ENCODE measurements at regions not wholly inside any gene's neighbourhood (a gene's known extent, or its start where the extent isn't known, plus 50 kb on each side); places are given as distances from the start of the nearest gene placed in this dataset.

GRCh38 chr15:31752905-31753304 lies 277.4 kb upstream of the CHRNA7 start:
- no peak for DNase-seq (ENCODE audit: low read depth in 3 of 3)

- no peak for DNase-seq (ENCODE audit: low read depth in 3 of 3)
Measured at GRCh38 chr15:31758126-31758525, 272.2 kb upstream of the CHRNA7 start.

- no peak for DNase-seq (ENCODE audit: low read depth in 3 of 3)
Measured at GRCh38 chr15:31768055-31768454, 262.3 kb upstream of the CHRNA7 start.

DNA sequence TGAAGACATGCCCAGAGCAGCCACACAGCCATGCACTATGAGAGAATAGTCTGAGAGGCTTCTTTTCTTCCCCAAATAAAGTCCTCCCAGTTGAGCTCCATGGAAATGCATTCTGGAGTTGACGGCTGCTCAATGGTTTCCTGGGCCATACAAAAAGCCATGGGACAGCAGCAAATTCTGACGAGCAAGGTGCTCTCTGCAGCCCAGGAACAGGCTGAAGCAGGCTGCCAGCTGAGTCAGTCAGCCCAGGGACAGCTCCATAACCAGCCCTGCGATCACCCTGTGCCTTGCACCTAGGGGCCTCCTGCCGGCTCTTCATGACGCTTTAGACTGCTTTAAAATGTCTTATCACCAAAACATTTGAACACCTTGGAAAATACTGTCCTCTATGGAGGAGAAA lies 256.3 kb upstream of the CHRNA7 start:
- DNase-seq (ENCODE audit: low read depth in 3 of 3): no peak

DNA sequence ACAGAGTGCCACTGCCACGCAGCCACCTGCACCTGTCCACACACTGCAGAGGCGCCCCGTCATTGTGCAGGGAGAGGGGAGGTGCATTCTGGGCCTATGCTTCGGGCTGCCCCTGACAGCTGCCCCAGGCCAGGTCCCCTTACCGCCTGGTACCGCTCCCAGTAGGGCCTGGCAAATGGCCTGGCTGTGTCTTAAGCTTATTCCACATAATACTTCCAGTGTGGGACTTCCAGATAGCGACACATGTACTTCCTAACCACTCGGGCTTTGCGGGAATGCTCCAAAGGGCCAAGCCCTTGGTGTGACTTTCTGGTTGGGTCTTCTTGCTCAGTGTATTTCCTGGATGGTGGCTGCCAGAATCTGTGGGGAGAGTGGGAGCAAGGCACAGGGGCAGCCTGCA lies 254.3 kb upstream of the CHRNA7 start:
- no peak for DNase-seq (ENCODE audit: low read depth in 3 of 3)

DNA sequence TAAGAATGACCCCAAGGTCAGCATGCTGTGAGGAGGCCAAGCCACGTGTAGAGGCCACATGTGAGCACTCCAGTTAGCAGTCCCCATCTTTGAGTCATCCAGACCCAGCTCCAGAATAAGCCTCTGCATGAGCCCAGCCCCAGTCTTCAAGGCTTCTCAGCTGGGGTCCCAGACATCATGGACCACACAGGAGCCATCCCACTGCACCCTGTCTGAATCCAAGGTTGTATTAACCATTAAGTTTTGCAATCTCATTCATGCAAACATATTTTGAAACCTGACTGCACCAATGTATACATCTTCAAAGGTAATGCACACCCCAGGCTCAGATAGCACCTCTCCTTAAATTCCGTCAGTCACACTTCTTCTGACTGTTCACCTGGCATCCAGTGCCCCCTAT lies 249.1 kb upstream of the CHRNA7 start:
- DNase-seq (ENCODE audit: low read depth in 3 of 3): no peak

GRCh38 chr15:31782016-31782783 lies 248.1 kb upstream of the CHRNA7 start:
- no peak for DNase-seq (ENCODE audit: low read depth in 3 of 3)

DNA sequence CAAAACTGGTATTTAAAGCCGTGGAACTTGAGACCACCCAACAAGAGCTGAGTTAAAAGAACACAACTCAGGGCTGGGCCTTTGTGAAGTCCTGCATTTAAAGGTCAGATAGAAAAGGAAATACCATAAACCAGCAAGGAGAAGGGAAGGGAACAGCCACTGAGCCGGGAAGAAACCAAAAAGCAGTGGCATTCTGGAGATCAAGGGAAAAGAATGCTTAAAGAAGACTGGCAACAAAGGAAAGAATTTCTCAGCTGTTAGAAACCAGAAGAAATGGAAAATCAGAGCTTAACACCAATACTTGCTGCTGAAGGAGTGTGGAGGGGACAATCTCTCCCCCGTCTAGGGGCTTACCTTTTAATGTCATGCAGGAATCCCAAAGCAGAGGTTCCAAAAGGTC lies 247.4 kb upstream of the CHRNA7 start:
- no peak for DNase-seq (ENCODE audit: low read depth in 3 of 3)

GRCh38 chr15:31786360-31786759 lies 244.0 kb upstream of the CHRNA7 start:
- no peak for DNase-seq (ENCODE audit: low read depth in 3 of 3)

GRCh38 chr15:31788104-31788503 lies 242.2 kb upstream of the CHRNA7 start:
- no peak for DNase-seq (ENCODE audit: low read depth in 3 of 3)

DNA sequence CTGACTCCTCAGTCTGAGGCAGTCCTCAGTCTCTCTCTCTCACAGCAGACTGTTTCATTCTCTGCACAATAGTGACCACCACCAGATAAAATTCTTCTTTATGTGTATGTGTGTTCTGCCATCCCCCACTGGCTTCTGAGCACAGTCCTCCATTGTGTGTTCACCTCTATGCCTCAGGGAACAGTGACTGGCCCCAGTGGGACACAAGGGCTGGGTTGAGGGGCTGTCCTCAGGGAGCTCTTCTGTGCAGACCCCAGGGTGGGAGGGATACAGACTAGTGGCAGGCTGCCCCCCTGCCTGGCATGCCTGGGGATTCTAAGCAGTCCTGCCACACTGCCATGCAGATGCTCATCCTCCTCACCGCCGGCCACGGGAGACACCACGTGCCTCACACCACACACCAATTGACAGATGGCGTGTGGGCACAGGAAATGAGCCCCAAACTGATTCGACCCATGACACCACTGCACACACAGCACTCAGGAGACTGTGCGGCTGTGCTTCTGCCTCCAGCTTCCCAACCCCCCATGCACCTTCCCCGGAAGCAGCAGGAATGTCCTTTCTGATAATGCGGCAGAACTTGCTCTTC lies 237.6 kb upstream of the CHRNA7 start:
- DNase-seq (ENCODE audit: low read depth in 3 of 3): no peak

- no peak for DNase-seq (ENCODE audit: low read depth in 3 of 3)
Measured at GRCh38 chr15:31799319-31799714, 231.0 kb upstream of the CHRNA7 start.

- no peak for DNase-seq (ENCODE audit: low read depth in 3 of 3)
Measured at GRCh38 chr15:31799715-31800321, 230.5 kb upstream of the CHRNA7 start.

DNA sequence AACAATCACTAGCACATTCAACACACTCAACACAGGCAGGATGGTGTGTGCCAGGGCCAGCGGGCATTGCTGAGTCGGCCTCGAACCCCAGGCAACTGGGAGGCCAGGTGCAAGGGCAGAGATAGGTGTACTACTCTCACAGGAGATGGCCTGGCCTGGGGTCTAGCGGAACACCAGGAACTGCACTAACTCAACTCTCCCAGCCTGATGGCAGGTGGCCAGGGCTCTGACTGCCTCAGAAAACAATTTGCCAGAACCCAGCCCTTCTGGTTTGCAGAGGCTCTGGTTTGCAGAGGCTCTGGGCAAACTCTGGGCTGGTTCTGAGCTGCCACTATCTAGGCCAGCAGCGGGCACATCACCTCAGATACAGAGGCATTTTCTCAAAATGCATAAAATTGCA lies 229.2 kb upstream of the CHRNA7 start:
- no peak for DNase-seq (ENCODE audit: low read depth in 3 of 3)

- no peak for DNase-seq (ENCODE audit: low read depth in 3 of 3)
Measured at GRCh38 chr15:31802761-31803160, 227.6 kb upstream of the CHRNA7 start.

GRCh38 chr15:31803388-31803884 lies 226.9 kb upstream of the CHRNA7 start:
- no peak for DNase-seq (ENCODE audit: low read depth in 3 of 3)

DNA sequence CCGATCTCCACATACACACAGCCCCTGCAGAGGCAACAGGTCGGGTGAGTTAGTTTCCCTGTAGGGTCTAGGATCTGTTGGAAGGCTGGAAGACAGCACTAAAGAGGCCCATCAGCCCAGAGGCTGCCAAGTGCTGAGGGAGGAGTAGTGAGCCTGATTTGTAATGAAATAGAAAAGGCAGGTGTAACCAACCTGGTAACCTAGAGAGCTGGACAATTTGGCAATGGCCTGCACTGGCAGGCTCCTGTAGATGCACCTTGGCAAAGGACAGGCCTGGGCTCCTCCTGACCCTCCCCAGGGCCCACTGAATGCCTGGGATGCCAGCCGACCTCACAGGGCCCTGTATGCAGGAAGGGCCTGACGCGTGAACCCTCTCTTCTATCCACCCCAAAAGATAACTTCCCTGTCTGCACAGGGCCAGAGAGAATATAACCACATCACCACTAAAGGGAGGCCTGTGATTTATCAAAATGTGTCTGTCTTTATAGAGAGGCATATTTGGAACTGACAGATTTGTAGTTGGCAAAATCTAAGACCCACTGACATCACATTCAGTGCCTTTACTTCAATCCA lies 225.1 kb upstream of the CHRNA7 start:
- DNase-seq (ENCODE audit: low read depth in 3 of 3): no peak

DNA sequence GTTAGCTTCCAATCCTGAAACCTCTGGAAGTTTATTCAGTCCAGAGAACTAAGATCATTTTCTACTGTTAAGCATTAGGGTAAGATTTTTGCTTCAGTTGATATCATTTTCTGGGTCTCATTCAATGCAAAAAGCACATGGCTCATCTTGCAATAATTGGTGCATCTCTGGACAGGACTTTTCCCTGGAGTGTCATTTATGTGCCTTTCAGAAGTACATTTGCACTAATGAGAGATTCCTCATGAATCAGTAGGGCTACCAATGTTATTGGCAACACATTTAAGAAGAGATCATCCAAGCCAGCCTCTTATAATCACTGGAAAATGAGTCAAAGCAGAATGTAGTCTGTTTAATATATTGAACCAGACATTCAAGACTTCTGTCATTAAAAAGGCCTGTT lies 224.2 kb upstream of the CHRNA7 start:
- DNase-seq (ENCODE audit: low read depth in 3 of 3): no peak

DNA sequence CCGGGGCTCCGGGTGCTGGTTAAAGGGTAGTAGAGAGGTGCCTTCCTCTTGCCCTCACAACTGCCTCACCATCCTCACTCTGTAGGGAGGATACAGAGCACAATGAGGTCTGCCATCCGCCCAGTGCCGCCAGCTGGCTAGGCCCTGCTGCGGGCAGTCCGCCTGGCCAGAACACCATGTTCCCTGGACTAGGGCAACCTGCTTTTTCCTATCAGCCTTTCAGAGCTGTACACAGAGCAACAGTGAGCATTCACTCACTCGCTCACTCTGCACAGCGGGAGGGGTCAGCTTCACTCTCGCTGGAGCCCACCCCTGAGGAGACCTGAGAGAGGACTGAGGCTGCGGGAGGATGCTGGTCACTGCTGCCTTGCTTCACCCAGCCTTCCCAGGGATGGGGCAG lies 218.7 kb upstream of the CHRNA7 start:
- no peak for DNase-seq (ENCODE audit: low read depth in 3 of 3)

- no peak for DNase-seq (ENCODE audit: low read depth in 3 of 3)
Measured at GRCh38 chr15:31814082-31814481, 216.2 kb upstream of the CHRNA7 start.

DNA sequence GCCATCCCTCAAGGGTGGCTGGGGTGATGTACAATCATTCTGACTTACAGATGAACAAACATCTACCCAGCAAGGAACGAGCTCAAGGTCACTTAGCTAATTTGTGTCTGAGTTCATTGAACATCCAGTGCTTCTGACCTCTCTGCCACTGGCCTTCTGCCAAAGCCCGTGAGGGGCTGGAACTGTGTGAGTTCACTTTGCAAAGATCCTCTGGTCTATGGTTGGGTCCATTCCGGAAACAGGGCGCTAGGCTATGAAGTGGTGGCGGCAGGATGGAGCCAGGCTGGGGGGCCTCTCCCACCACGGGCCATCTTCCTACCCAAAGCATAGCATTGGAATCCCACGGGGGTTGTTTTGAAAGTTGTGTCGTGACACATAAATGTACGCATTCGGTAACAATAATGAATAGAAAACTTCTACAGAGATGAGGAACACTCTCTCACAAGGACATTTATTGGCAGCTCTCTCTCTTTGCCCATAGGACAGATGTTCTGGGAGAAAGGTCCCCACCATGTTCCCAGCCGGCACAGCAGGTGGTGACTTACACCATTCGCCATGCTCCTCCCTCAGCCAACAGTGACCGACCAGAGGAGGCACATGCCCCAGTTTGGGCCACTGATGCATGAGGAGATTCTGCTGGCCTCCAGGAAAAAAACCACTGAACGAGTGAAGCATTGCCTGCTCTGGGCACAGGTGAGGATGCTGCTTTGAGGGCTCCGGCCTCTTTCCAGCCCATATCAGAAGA lies 214.7 kb upstream of the CHRNA7 start:
- DNase-seq (ENCODE audit: low read depth in 3 of 3): no peak

- DNase-seq (ENCODE audit: low read depth in 3 of 3): no peak
Measured at GRCh38 chr15:31822463-31822862, 207.9 kb upstream of the CHRNA7 start.
